GM13977 (cell line): ENCODE measurements at regions not wholly inside any gene's neighbourhood (a gene's known extent, or its start where the extent isn't known, plus 50 kb on each side); places are given as distances from the start of the nearest gene placed in this dataset.

ENCODE experiments used
- DNase-seq: peaks from one replicate; pipeline ENCODE4 v3.0.0; 2012; ENCODE audit warnings: low spot score
- CTCF ChIP-seq: IDR thresholded peaks from 2 replicates; pipeline ENCODE4 v1.5.1; 2012; ENCODE audit warnings: mild to moderate bottlenecking, control low read depth; ENCODE audit not compliant: insufficient read depth; ENCODE audit errors: extremely low read depth, missing control alignments
- in situ Hi-C: fragments of 300-500 bp; cut with MboI; formaldehyde crosslinking; loops from one replicate; pipeline ENCODE4 v1.12.0; 2022; ENCODE audit warnings: low sequenced_read_pairs, low pct_unique_long_range_greater_than_20kb, mixed read lengths, inconsistent platforms; ENCODE audit not compliant: unreplicated experiment

GRCh38 chr10:83522881-83523386 lies 616.4 kb upstream of the GHITM start:
- no peak for TF ChIP-seq CTCF
- DNase-seq = no peak
- in situ Hi-C loops = no loop called here

DNA sequence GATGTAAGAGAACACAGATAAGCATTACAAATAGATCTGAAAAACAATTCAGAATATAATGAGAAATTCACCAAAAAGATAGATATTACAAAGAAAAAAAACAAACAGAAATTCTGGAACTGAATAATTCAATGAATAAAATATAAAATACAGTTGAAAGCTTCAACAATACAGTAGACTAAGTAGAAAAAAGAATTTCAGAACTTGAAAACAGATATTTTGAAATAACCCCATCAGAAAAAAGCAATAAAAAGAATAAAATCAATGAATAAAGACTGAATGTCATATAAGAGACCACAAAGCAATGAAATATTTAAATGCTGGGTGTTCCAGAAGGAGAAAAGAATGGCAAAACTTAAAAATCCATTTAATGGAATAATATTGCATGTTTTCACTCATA lies 611.4 kb upstream of the GHITM start:
- in situ Hi-C loops = no loop called here
- no peak for TF ChIP-seq CTCF
- no peak for DNase-seq

DNA sequence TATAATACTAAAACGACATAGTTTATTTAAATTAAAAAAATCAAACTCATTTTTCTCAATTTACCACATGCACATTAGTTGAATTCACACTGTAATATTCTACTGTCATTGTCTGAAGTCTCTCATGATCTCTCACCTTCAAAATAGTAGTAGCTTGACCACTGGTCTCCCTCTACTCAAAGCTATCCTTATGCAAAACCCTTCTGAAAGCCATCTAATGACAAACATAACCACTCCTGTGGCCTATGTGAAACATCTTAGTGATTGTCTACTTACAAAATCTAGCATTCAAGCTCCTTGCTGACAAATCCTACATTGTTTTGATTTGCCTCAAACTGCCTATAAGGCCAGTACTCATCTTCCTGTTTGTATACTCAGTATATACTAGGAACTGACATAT lies 606.0 kb upstream of the GHITM start:
- TF ChIP-seq CTCF = no peak
- in situ Hi-C loops = no loop called here
- DNase-seq = no peak

DNA sequence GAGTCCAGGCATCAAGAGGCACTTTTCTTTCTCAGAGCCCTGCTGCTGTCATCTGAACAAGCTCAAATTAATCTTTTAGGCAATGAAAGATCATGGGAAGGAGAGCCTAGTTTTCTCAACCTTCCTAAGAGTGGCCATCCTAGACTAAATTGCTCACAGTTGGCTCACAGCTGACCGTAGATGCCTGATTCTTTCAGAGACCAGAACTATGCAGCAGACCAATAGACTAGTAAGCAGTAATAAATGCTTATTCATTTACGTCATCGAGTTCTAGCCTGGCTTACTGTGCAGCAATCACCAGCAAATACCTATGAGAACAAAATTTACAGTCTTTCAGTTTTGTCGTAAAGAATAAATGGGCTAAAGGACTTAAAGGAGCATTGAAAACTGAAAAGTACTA lies 602.9 kb upstream of the GHITM start:
- no peak for TF ChIP-seq CTCF
- in situ Hi-C loops = no loop called here
- DNase-seq = no peak

GRCh38 chr10:83538047-83538446 lies 601.3 kb upstream of the GHITM start:
- DNase-seq = no peak
- in situ Hi-C loops = no loop called here
- no peak for TF ChIP-seq CTCF

- DNase-seq = no peak
Measured at GRCh38 chr10:83539528-83540308, 599.6 kb upstream of the GHITM start.

More at GRCh38 chr10:83539528-83540308, 599.6 kb upstream of the GHITM start:
- in situ Hi-C loops = no loop called here
- no peak for TF ChIP-seq CTCF
